Neural cell (in vitro differentiated cells): ENCODE measurements at regions not wholly inside any gene's neighbourhood (a gene's known extent, or its start where the extent isn't known, plus 50 kb on each side); places are given as distances from the start of the nearest gene placed in this dataset.
A peak's percentile ranks its signal among the peaks of the same experiment; 100 is the strongest.
"Not testable (repeated sequence)": the region's sequence is repeated elsewhere in the genome, so short reads cannot be mapped to it uniquely, and the experiment has no call there.

Source experiments
- H2AFZ ChIP-seq: fragments of 200-600, 300-800 bp; sonication (generic), shearing (Covaris generic); 2 replicates; pipeline ENCODE4 v1.6.0; 2014; ENCODE audit warnings: low read depth, mild to moderate bottlenecking, antibody characterized with exemption, low read length, moderate library complexity
- H3F3A ChIP-seq: fragments of 200-600 bp; shearing (Covaris generic); 2 replicates; pipeline ENCODE4 v1.6.1; 2016; ENCODE audit warnings: mild to moderate bottlenecking, moderate library complexity, mixed read lengths, antibody characterized with exemption, low read length; ENCODE audit not compliant: insufficient read depth, poor library complexity, severe bottlenecking
- H3K27ac ChIP-seq: fragments of 200-600, 300-800 bp; sonication (generic), shearing (Covaris generic); 2 replicates; pipeline ENCODE4 v1.5.1; 2014; ENCODE audit warnings: mild to moderate bottlenecking, low read length, moderate library complexity
- H3K27me3 ChIP-seq: fragments of 300-800, 200-600 bp; sonication (generic), shearing (Covaris generic); 2 replicates; pipeline ENCODE4 v1.6.0; 2014; ENCODE audit warnings: mild to moderate bottlenecking, low read depth, low read length, moderate library complexity; ENCODE audit not compliant: insufficient read depth
- H3K36me3 ChIP-seq: fragments of 300-800, 200-600 bp; sonication (generic), shearing (Covaris generic); 2 replicates; pipeline ENCODE4 v1.5.1; 2014; ENCODE audit warnings: mild to moderate bottlenecking, antibody characterized with exemption, low read length, moderate library complexity; ENCODE audit not compliant: insufficient read depth
- H3K4me2 ChIP-seq: fragments of 300-800, 200-600 bp; sonication (generic), shearing (Covaris generic); 2 replicates; pipeline ENCODE4 v1.6.0; 2014; ENCODE audit warnings: mild to moderate bottlenecking, low read length
- H3K4me3 ChIP-seq: fragments of 300-800, 200-600 bp; sonication (generic), shearing (Covaris generic); 2 replicates; pipeline ENCODE4 v1.5.1; 2014; ENCODE audit warnings: mild to moderate bottlenecking, low read length, moderate library complexity
- H3K79me2 ChIP-seq: fragments of 200-600 bp; shearing (Covaris generic); replicated peaks from 2 replicates; pipeline ENCODE4 v1.6.0; 2014; ENCODE audit warnings: mild to moderate bottlenecking, low read length, moderate library complexity; ENCODE audit not compliant: insufficient read depth
- H3K9ac ChIP-seq: fragments of 300-800, 200-600 bp; sonication (generic), shearing (Covaris generic); 2 replicates; pipeline ENCODE4 v1.6.1; 2016; ENCODE audit warnings: mild to moderate bottlenecking, low read length, mixed read lengths
- H3K9me2 ChIP-seq: fragments of 200-600 bp; shearing (Covaris generic); 2 replicates; pipeline ENCODE4 v1.6.1; 2016; ENCODE audit warnings: mild to moderate bottlenecking, low read length, mixed read lengths; ENCODE audit not compliant: insufficient read depth
- H3K9me3 ChIP-seq: fragments of 200-600, 300-800 bp; sonication (generic), shearing (Covaris generic); 2 replicates; pipeline ENCODE4 v1.6.1; 2016; ENCODE audit warnings: mild to moderate bottlenecking, mixed run types, low read length, moderate library complexity, mixed read lengths
- H4K20me1 ChIP-seq: fragments of 200-600 bp; shearing (Covaris generic); 2 replicates; pipeline ENCODE4 v1.6.1; 2016; ENCODE audit warnings: mild to moderate bottlenecking, mixed run types; ENCODE audit not compliant: insufficient read depth
- CTCF ChIP-seq: fragments of 450-650 bp; IDR thresholded peaks from 2 replicates; pipeline ENCODE4 v1.5.1; 2014; ENCODE audit warnings: antibody characterized with exemption, mild to moderate bottlenecking, moderate library complexity; ENCODE audit not compliant: poor library complexity, severe bottlenecking
- EP300 ChIP-seq: fragments of 450-650 bp; conservative IDR thresholded peaks from 2 replicates; pipeline ENCODE4 v1.6.1; 2014; ENCODE audit warnings: antibody characterized with exemption, mild to moderate bottlenecking, moderate library complexity; ENCODE audit not compliant: poor library complexity, severe bottlenecking
- EZH2 ChIP-seq: fragments of 200-600, 300-800 bp; shearing (Covaris generic), sonication (generic); IDR thresholded peaks from 2 replicates; pipeline ENCODE4 v1.6.1; 2014; ENCODE audit warnings: antibody characterized with exemption, low read length, borderline replicate concordance, mild to moderate bottlenecking; ENCODE audit not compliant: insufficient read depth, poor library complexity, severe bottlenecking
- MXI1 ChIP-seq: fragments of 450-650 bp; conservative IDR thresholded peaks from 2 replicates; pipeline ENCODE4 v1.6.1; 2014; ENCODE audit warnings: antibody characterized with exemption, mild to moderate bottlenecking; ENCODE audit not compliant: poor library complexity, severe bottlenecking
- POLR2AphosphoS5 ChIP-seq: IDR thresholded peaks from 2 replicates; pipeline ENCODE4 v1.6.1; 2012
- RAD21 ChIP-seq: fragments of 450-650 bp; conservative IDR thresholded peaks from 2 replicates; pipeline ENCODE4 v1.6.1; 2014; ENCODE audit warnings: antibody characterized with exemption, mild to moderate bottlenecking, moderate library complexity
- REST ChIP-seq: IDR thresholded peaks from 2 replicates; pipeline ENCODE4 v1.6.1; 2012; ENCODE audit warnings: borderline replicate concordance
- SMC3 ChIP-seq: fragments of 450-650 bp; conservative IDR thresholded peaks from 2 replicates; pipeline ENCODE4 v1.6.1; 2014; ENCODE audit warnings: antibody characterized with exemption, mild to moderate bottlenecking, moderate library complexity; ENCODE audit not compliant: poor library complexity
- TAF1 ChIP-seq: IDR thresholded peaks from 2 replicates; pipeline ENCODE4 v1.6.1; 2012; ENCODE audit warnings: low read depth

GRCh38 chr2:117618607-117619006, 195.9 kb upstream of the DDX18 start:
- no peak for TF ChIP-seq REST
- TF ChIP-seq RAD21: no peak
- no peak for TF ChIP-seq CTCF
- TF ChIP-seq SMC3: no peak
- TF ChIP-seq POLR2AphosphoS5: no peak
- TF ChIP-seq MXI1: no peak
- no peak for TF ChIP-seq EZH2
- no peak for TF ChIP-seq EP300
- no peak for TF ChIP-seq TAF1
- no peaks in the 10 kb centered on the region for H3K9me3 ChIP-seq

GRCh38 chr2:117621326-117621725, 193.2 kb upstream of the DDX18 start:
- TF ChIP-seq MXI1 (no peak), POLR2AphosphoS5 (no peak), RAD21 (peak; percentile 74), CTCF (peak; percentile 68), REST (no peak), SMC3 (peak; percentile 67)
- Histone ChIP-seq H3K36me3 (no peaks in the 10 kb centered on the region), H3K9me2 (no peaks in the 10 kb centered on the region), H3K27me3 (no peaks in the 10 kb centered on the region), H2AFZ (no peak overlapping the region), H4K20me1 (no peaks in the 10 kb centered on the region), H3K27ac (no peak overlapping the region), H3K79me2 (no peaks in the 10 kb centered on the region), H3K4me3 (no peak overlapping the region), H3F3A (no peaks in the 10 kb centered on the region), H3K4me2 (no peak overlapping the region), H3K9ac (no peak overlapping the region), H3K9me3 (no peaks in the 10 kb centered on the region)

More at GRCh38 chr2:117618607-117619006, 195.9 kb upstream of the DDX18 start:
- H3K36me3 ChIP-seq: no peaks in the 10 kb centered on the region
- no peaks in the 10 kb centered on the region for H3K9me2 ChIP-seq
- no peaks in the 10 kb centered on the region for H4K20me1 ChIP-seq
- no peak overlapping the region for H3K4me3 ChIP-seq
- no peak overlapping the region for H3K4me2 ChIP-seq
- no peak overlapping the region for H3K27ac ChIP-seq
- H2AFZ ChIP-seq: no peak overlapping the region
- no peak overlapping the region for H3K9ac ChIP-seq
- H3K79me2 ChIP-seq: no peaks in the 10 kb centered on the region
- H3F3A ChIP-seq: no peaks in the 10 kb centered on the region
- H3K27me3 ChIP-seq: no peaks in the 10 kb centered on the region

GRCh38 chr2:117623175-117623574, 191.3 kb upstream of the DDX18 start:
- not testable (repeated sequence) for H3F3A ChIP-seq, H2AFZ ChIP-seq, H3K9ac ChIP-seq, H3K9me2 ChIP-seq, H3K4me3 ChIP-seq, H4K20me1 ChIP-seq, H3K36me3 ChIP-seq, H3K27ac ChIP-seq, H3K4me2 ChIP-seq, H3K9me3 ChIP-seq, H3K27me3 ChIP-seq, H3K79me2 ChIP-seq
